ENCODE measurements at regions not wholly inside any gene's neighbourhood (a gene's known extent, or its start where the extent isn't known, plus 50 kb on each side); places are given as distances from the start of the nearest gene placed in this dataset.

DNA sequence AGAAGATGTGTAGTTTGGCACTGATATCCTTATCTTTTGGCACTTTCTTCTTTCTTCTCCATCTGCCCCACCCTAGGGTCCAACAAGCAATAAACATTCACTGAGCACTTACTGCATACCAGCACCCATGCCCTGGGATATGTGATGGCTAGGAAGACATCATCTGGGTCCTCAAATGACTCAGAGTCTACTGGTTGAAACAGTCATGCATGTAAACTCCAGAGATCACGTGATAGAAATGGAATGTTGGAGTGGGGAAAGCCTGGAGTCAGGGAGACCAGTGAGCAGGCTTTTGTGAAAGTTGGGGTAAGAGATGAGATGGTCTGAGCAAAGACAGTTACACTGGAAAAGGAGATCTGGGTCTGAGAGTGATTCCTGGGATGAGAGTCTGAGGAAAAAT lies 724.9 kb upstream of the TENM4 start:
- H3K4me2 ChIP-seq = no peak overlapping the region
- H4K20me1 ChIP-seq (ENCODE audit: low read depth) = no peaks in the 10 kb centered on the region
- no peak overlapping the region for H3K27ac Mint-ChIP-seq
- H3K36me3 ChIP-seq = no peaks in the 10 kb centered on the region
- DNase-seq (ENCODE audit: low spot score) = no peak
- TF ChIP-seq, protein P1, sequence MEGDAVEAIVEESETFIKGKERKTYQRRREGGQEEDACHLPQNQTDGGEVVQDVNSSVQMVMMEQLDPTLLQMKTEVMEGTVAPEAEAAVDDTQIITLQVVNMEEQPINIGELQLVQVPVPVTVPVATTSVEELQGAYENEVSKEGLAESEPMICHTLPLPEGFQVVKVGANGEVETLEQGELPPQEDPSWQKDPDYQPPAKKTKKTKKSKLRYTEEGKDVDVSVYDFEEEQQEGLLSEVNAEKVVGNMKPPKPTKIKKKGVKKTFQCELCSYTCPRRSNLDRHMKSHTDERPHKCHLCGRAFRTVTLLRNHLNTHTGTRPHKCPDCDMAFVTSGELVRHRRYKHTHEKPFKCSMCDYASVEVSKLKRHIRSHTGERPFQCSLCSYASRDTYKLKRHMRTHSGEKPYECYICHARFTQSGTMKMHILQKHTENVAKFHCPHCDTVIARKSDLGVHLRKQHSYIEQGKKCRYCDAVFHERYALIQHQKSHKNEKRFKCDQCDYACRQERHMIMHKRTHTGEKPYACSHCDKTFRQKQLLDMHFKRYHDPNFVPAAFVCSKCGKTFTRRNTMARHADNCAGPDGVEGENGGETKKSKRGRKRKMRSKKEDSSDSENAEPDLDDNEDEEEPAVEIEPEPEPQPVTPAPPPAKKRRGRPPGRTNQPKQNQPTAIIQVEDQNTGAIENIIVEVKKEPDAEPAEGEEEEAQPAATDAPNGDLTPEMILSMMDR (IDR thresholded peaks at IDR 0.05) = no peak
- TF ChIP-seq EZH2 (IDR thresholded peaks at IDR 0.05) = no peak
- no peak for TF ChIP-seq EZH2phosphoT487 (IDR thresholded peaks at IDR 0.05)
- H3F3A ChIP-seq (ENCODE audit: low read depth) = no peaks in the 10 kb centered on the region
- no peak overlapping the region for H3K4me3 Mint-ChIP-seq
- H3K9me3 Mint-ChIP-seq = peaks cover 4% of the 10 kb centered on the region
- no peaks in the 10 kb centered on the region for H3K9me3 ChIP-seq (ENCODE audit: low read depth)
- no peaks in the 10 kb centered on the region for H3K27me3 Mint-ChIP-seq (ENCODE audit: insufficient read depth, low read depth)
- no peak overlapping the region for H2AFZ ChIP-seq (replicated peaks)
- no peaks in the 10 kb centered on the region for H3K36me3 Mint-ChIP-seq
- H3K4me1 ChIP-seq = peaks cover 10% of the 10 kb centered on the region
- H3K79me2 ChIP-seq (ENCODE audit: low read depth) = no peaks in the 10 kb centered on the region
- peaks cover 10% of the 10 kb centered on the region for H3K4me1 Mint-ChIP-seq
- H3K27me3 ChIP-seq = no peaks in the 10 kb centered on the region
- no peak overlapping the region for H3K9ac ChIP-seq
- no peak overlapping the region for H3K4me3 ChIP-seq
- H3K27ac ChIP-seq = no peak overlapping the region

DNA sequence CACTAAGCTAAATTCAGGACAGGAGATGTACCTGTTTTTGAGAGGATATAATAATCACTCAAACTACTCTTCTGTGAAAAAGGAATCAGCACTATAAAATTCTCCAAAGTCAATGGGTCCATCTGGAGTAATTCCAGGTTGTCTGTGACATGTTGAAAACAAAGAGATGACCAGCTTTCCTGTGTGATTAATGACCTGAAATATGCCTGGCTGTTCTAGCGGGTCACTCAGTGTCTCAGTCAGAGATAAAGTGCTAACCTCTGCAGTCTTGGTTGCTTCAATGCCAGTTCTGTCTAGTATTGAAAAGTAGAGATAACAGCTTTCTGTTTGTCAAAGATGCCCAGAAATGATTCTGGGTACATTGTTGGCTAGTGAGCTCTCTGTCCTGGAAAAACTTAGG lies 722.6 kb upstream of the TENM4 start:
- no peak overlapping the region for H2AFZ ChIP-seq (replicated peaks)
- Mint-ChIP-seq H3K4me1 (peaks cover 10% of the 10 kb centered on the region), H3K4me3 (no peak overlapping the region), H3K36me3 (no peaks in the 10 kb centered on the region), H3K27ac (no peak overlapping the region), H3K27me3 (ENCODE audit: insufficient read depth, low read depth) (no peaks in the 10 kb centered on the region), H3K9me3 (no peaks in the 10 kb centered on the region)
- H3K27ac ChIP-seq = no peak overlapping the region
- DNase-seq (ENCODE audit: low spot score) = no peak
- H3K9me3 ChIP-seq (ENCODE audit: low read depth) = no peaks in the 10 kb centered on the region
- H3K4me1 ChIP-seq = peaks cover 10% of the 10 kb centered on the region
- no peaks in the 10 kb centered on the region for H3K27me3 ChIP-seq
- H4K20me1 ChIP-seq (ENCODE audit: low read depth) = no peaks in the 10 kb centered on the region
- no peaks in the 10 kb centered on the region for H3F3A ChIP-seq (ENCODE audit: low read depth)
- no peak overlapping the region for H3K4me2 ChIP-seq
- H3K9ac ChIP-seq = no peak overlapping the region
- H3K79me2 ChIP-seq (ENCODE audit: low read depth) = no peaks in the 10 kb centered on the region
- no peak overlapping the region for H3K4me3 ChIP-seq
- TF ChIP-seq, protein P1 (IDR thresholded peaks at IDR 0.05) = no peak
- no peak for TF ChIP-seq EZH2phosphoT487 (IDR thresholded peaks at IDR 0.05)
- TF ChIP-seq EZH2 (IDR thresholded peaks at IDR 0.05) = no peak
- H3K36me3 ChIP-seq = no peaks in the 10 kb centered on the region

DNA sequence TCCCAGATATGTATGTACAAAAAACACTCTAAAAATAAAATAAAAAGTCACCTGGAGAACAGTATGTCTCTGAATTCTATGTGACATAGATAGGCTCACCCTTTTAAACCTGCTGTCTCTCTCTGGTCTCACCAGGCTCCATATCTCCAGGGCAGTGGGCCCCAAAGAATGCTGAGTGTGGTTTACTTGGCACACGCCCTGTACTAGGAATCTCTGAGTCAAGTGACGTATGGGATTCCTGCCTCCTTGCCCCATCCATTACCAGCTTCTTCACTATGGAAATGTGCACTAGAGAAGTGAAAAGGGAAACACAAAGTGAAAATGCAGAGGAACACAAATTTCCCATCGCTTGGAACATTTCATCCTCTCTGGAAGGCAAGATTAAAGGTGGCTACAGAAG lies 722.2 kb upstream of the TENM4 start:
- H3K4me1 Mint-ChIP-seq = peaks cover 10% of the 10 kb centered on the region
- no peak overlapping the region for H3K27ac Mint-ChIP-seq
- H3K27me3 Mint-ChIP-seq (ENCODE audit: insufficient read depth, low read depth) = no peaks in the 10 kb centered on the region
- no peak overlapping the region for H2AFZ ChIP-seq (replicated peaks)
- TF ChIP-seq EZH2phosphoT487 (IDR thresholded peaks at IDR 0.05) (no peak), EZH2 (IDR thresholded peaks at IDR 0.05) (no peak)
- TF ChIP-seq, protein P1 (IDR thresholded peaks at IDR 0.05) = no peak
- no peaks in the 10 kb centered on the region for H3K36me3 ChIP-seq
- no peaks in the 10 kb centered on the region for H3F3A ChIP-seq (ENCODE audit: low read depth)
- no peaks in the 10 kb centered on the region for H3K27me3 ChIP-seq
- H3K4me1 ChIP-seq = peaks cover 10% of the 10 kb centered on the region
- H3K4me2 ChIP-seq = no peak overlapping the region
- no peaks in the 10 kb centered on the region for H3K79me2 ChIP-seq (ENCODE audit: low read depth)
- no peaks in the 10 kb centered on the region for H3K9me3 ChIP-seq (ENCODE audit: low read depth)
- H3K4me3 Mint-ChIP-seq = no peak overlapping the region
- no peak for DNase-seq (ENCODE audit: low spot score)
- H3K9me3 Mint-ChIP-seq = no peaks in the 10 kb centered on the region
- H3K27ac ChIP-seq = no peak overlapping the region
- no peak overlapping the region for H3K9ac ChIP-seq
- H4K20me1 ChIP-seq (ENCODE audit: low read depth) = no peaks in the 10 kb centered on the region
- no peaks in the 10 kb centered on the region for H3K36me3 Mint-ChIP-seq
- no peak overlapping the region for H3K4me3 ChIP-seq

Data from neural progenitor cell (in vitro differentiated cells).